Tibial nerve (tissue), 4 donors: ENCODE measurements at regions not wholly inside any gene's neighbourhood (a gene's known extent, or its start where the extent isn't known, plus 50 kb on each side); places are given as distances from the start of the nearest gene placed in this dataset.

Experiments used
- DNase-seq, 2 donors: peaks; one replicate each; pipeline ENCODE4 v3.0.0-alpha.2; 2019; ENCODE audit warnings: low spot score in 2 of 2
- H3K27ac ChIP-seq, 4 donors: fragments of 200-600 bp; sonication (generic) in 3 of 4; one replicate each; pipeline ENCODE4 v1.5.1; 2017 to 2019; ENCODE audit warnings: mild to moderate bottlenecking in 1 of 4
- H3K27me3 ChIP-seq, 2 donors: fragments of 200-600 bp; sonication (generic) in 1 of 2; one replicate each; pipeline versions ENCODE4 v1.5.1 to v1.6.0; 2017 to 2019
- H3K36me3 ChIP-seq, 3 donors: fragments of 200-600 bp; sonication (generic); one replicate each; pipeline ENCODE4 v1.5.1; 2018 to 2019
- H3K4me1 ChIP-seq, 4 donors: fragments of 200-600 bp; sonication (generic) in 3 of 4; one replicate each; pipeline ENCODE4 v1.5.1; 2017 to 2019
- H3K4me3 ChIP-seq, 4 donors: fragments of 200-600 bp; sonication (generic) in 3 of 4; one replicate each; pipeline ENCODE4 v1.5.1; 2017 to 2019; ENCODE audit warnings: mild to moderate bottlenecking in 1 of 4, moderate library complexity in 1 of 4
- H3K9me3 ChIP-seq, 4 donors: fragments of 200-600 bp; sonication (generic) in 3 of 4; one replicate each; pipeline ENCODE4 v1.5.1; 2017 to 2019
- CTCF ChIP-seq, 5 experiments: fragments of 200-600 bp in 3 of 5; fragments of 450-650 bp in 2 of 5; sonication (generic) in 3 of 5; IDR thresholded peaks; one replicate each; pipeline ENCODE4 v1.5.1; 2016 to 2019; ENCODE audit warnings: antibody characterized with exemption in 5 of 5, mild to moderate bottlenecking in 3 of 5, moderate library complexity in 2 of 5
- EP300 ChIP-seq, 2 donors: sonication (generic); formaldehyde crosslinking; IDR thresholded peaks; one replicate each; pipeline ENCODE4 v1.6.1; 2017; ENCODE audit warnings: antibody characterized with exemption in 2 of 2, mild to moderate bottlenecking in 1 of 2
- POLR2A ChIP-seq, 2 donors: fragments of 450-650 bp; IDR thresholded peaks; one replicate each; pipeline ENCODE4 v1.6.1; 2017; ENCODE audit warnings: antibody characterized with exemption in 2 of 2, mild to moderate bottlenecking in 2 of 2, moderate library complexity in 2 of 2
- WGBS, 2 donors: methylation state at CpG; one replicate each; pipeline ENCODE4 v1.1.5; 2018; 5-methylcytosine and 5-hydroxymethylcytosine counted together

- no peak for TF ChIP-seq POLR2A (IDR thresholded peaks at IDR 0.05)
- TF ChIP-seq EP300 (IDR thresholded peaks at IDR 0.05) = no peak
- no peak for TF ChIP-seq CTCF (IDR thresholded peaks at IDR 0.05)
- DNase-seq = no peak
- H3K27me3 ChIP-seq = no peaks in the 10 kb centered on the region
- no peaks in the 10 kb centered on the region for H3K36me3 ChIP-seq
- H3K4me1 ChIP-seq = no peaks in the 10 kb centered on the region
- H3K4me3 ChIP-seq = no peak overlapping the region
- no peak overlapping the region for H3K27ac ChIP-seq
- whole genome bisulfite sequencing, 2 donors = 79 to 90% methylated on average over 5 to 7 of the region's 7 CpGs
- H3K9me3 ChIP-seq = no peaks in the 10 kb centered on the region
Observed at GRCh38 chr11:134562941-134563471, 151.0 kb upstream of the B3GAT1 start.

- H3K36me3 ChIP-seq = no peaks in the 10 kb centered on the region
- no peak overlapping the region for H3K27ac ChIP-seq
- H3K27me3 ChIP-seq = no peaks in the 10 kb centered on the region
- no peak overlapping the region for H3K4me3 ChIP-seq
- H3K4me1 ChIP-seq = no peaks in the 10 kb centered on the region
- WGBS, 2 donors = 43 to 47% methylated on average over 3 to 4 of the region's 4 CpGs
- H3K9me3 ChIP-seq = no peaks in the 10 kb centered on the region
- TF ChIP-seq CTCF (IDR thresholded peaks at IDR 0.05) = no peak
- no peak for TF ChIP-seq EP300 (IDR thresholded peaks at IDR 0.05)
- TF ChIP-seq POLR2A (IDR thresholded peaks at IDR 0.05) = no peak
- no peak for DNase-seq
Observed at GRCh38 chr11:134562196-134562595, 150.2 kb upstream of the B3GAT1 start.

- TF ChIP-seq POLR2A (IDR thresholded peaks at IDR 0.05) (no peak), CTCF (IDR thresholded peaks at IDR 0.05) (no peak), EP300 (IDR thresholded peaks at IDR 0.05) (no peak)
- Histone ChIP-seq H3K9me3 (no peaks in the 10 kb centered on the region), H3K4me1 (no peaks in the 10 kb centered on the region), H3K27ac (no peak overlapping the region), H3K4me3 (no peak overlapping the region), H3K27me3 (no peaks in the 10 kb centered on the region), H3K36me3 (no peaks in the 10 kb centered on the region)
- DNase-seq = no peak
- 81 to 85% methylated on average over 8 of the region's 8 CpGs for WGBS, 2 donors
Observed at GRCh38 chr11:134561331-134561720, 149.3 kb upstream of the B3GAT1 start.

- TF ChIP-seq POLR2A (IDR thresholded peaks at IDR 0.05) = no peak
- TF ChIP-seq EP300 (IDR thresholded peaks at IDR 0.05) = no peak
- no peak for TF ChIP-seq CTCF (IDR thresholded peaks at IDR 0.05)
- DNase-seq = no peak
- Histone ChIP-seq H3K36me3 (no peaks in the 10 kb centered on the region), H3K4me1 (no peaks in the 10 kb centered on the region), H3K4me3 (no peak overlapping the region), H3K27me3 (no peaks in the 10 kb centered on the region), H3K27ac (no peak overlapping the region), H3K9me3 (no peaks in the 10 kb centered on the region)
- WGBS, 2 donors = 49 to 55% methylated on average over 9 to 12 of the region's 12 CpGs
Observed at GRCh38 chr11:134560566-134561330, 148.7 kb upstream of the B3GAT1 start.

GRCh38 chr11:134560066-134560465, 148.0 kb upstream of the B3GAT1 start:
- Histone ChIP-seq H3K27ac (no peak overlapping the region), H3K9me3 (no peaks in the 10 kb centered on the region), H3K27me3 (no peaks in the 10 kb centered on the region), H3K4me3 (no peak overlapping the region), H3K4me1 (no peaks in the 10 kb centered on the region), H3K36me3 (no peaks in the 10 kb centered on the region)
- 78 to 91% methylated on average over 6 of the region's 6 CpGs for WGBS, 2 donors
- TF ChIP-seq POLR2A (IDR thresholded peaks at IDR 0.05) = no peak
- TF ChIP-seq CTCF (IDR thresholded peaks at IDR 0.05) = no peak
- no peak for DNase-seq
